HG02981 (cell line): ENCODE measurements at regions not wholly inside any gene's neighbourhood (a gene's known extent, or its start where the extent isn't known, plus 50 kb on each side); places are given as distances from the start of the nearest gene placed in this dataset.
"Not testable (repeated sequence)": the region's sequence is repeated elsewhere in the genome, so short reads cannot be mapped to it uniquely, and the experiment has no call there.

Source experiments
- ATAC-seq: cut with Tn5 transposase; IDR thresholded peaks from one replicate; pipeline ENCODE4 v1.9.1; 2021; ENCODE audit warnings: mild to moderate bottlenecking, moderate library complexity; ENCODE audit not compliant: unreplicated experiment

- ATAC-seq = not testable (repeated sequence)
These were observed 676.4 kb upstream of the ZNF337 start for GRCh38 chr20:26373066-26373465.

GRCh38 chr20:26354511-26354910 is 657.9 kb upstream of the ZNF337 start:
- ATAC-seq = no peak

DNA sequence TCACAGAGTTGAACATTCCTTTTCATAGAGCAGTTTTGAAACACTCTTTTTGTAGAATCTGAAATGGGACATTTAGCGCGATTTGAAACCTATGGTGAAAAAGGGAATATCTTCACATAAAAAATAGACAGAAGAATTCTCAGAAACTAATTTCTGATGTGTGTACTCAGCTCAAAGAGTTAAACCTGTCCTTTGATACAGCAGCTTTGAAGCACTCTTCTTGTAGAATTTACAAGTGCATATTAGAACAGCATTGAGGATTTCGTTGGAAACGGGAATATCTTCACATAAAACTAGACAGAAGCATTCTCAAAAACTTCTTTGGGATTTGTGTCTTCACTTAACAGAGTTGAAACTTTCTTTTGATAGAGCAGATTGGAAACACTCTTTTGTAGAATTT is 650.7 kb upstream of the ZNF337 start:
- ATAC-seq = no peak

GRCh38 chr20:26340460-26341065 is 643.9 kb upstream of the ZNF337 start:
- ATAC-seq = not testable (repeated sequence)

GRCh38 chr20:26324177-26324576 is 627.5 kb upstream of the ZNF337 start:
- ATAC-seq = no peak

- no peak for ATAC-seq
These were observed 618.4 kb upstream of the ZNF337 start for GRCh38 chr20:26315054-26315453.

GRCh38 chr20:26309720-26310119 is 613.1 kb upstream of the ZNF337 start:
- not testable (repeated sequence) for ATAC-seq

- no peak for ATAC-seq
These were observed 612.3 kb upstream of the ZNF337 start for GRCh38 chr20:26308961-26309360.

DNA sequence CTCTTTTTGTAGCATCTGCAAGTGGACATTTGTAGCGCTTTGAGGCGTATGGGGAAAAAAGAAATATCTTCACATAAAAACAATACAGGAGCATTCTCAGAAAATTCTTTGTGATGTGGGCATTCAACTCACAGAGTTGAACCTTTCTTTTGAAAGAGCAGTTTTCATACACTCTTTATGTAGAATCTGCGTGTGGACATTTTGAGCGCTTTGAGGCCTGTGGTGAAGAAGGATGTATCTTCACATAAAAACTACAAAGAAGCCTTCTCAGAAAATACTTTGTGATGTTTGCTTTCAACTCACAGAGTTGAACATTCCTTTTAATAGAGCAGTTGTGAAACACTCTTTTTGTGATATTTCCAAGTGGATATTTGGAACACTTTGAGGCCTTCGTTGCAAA is 598.4 kb upstream of the ZNF337 start:
- no peak for ATAC-seq

- not testable (repeated sequence) for ATAC-seq
These were observed 591.9 kb upstream of the ZNF337 start for GRCh38 chr20:26288379-26289061.

DNA sequence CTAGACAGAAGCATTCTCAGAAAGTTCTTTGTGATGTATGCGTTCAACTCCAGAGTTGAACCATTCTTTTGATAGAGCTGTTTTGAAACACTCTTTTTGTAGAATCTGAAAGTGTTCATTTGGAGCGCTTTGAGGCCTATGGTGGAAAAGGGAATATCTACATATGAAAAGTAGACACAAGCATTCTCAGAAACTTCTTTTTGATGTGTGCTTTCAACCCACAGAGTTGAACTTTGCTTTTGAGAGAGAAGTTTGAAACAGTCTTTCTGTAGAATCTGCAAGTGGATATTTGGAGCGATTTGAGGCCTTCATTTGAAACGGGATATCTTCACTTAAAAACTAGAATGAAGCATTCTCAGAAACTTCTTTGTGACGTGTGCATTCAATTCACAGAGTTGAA is 582.6 kb upstream of the ZNF337 start:
- ATAC-seq = no peak

GRCh38 chr20:26277339-26277738 is 580.7 kb upstream of the ZNF337 start:
- ATAC-seq = no peak

- no peak for ATAC-seq
These were observed 580.0 kb upstream of the ZNF337 start for GRCh38 chr20:26276554-26277210.

- ATAC-seq = not testable (repeated sequence)
These were observed 572.1 kb upstream of the ZNF337 start for GRCh38 chr20:26268762-26269161.

GRCh38 chr20:26260925-26261324 is 564.3 kb upstream of the ZNF337 start:
- ATAC-seq = not testable (repeated sequence)

- ATAC-seq = not testable (repeated sequence)
These were observed 555.8 kb upstream of the ZNF337 start for GRCh38 chr20:26252311-26252975.

DNA sequence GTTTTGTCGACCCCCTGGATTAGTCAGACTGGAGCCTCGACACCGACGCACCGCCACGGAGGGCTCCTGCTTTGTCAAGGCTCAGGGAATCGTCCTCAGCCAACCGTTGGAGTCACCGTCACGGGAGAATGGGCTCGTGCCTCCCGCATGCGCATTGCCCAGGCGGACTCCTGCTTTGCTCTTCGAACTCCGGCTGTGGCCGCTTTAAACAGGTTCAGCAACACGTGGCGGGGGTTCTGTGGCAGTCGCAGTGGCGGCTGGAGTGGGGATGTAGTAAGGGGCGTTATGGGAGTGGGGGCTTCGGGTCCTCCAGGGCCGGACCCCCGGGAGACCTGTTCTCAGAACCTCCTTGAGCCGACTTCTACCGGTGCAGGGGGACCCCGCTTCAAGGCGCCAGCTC is 554.7 kb upstream of the ZNF337 start:
- not testable (repeated sequence) for ATAC-seq

DNA sequence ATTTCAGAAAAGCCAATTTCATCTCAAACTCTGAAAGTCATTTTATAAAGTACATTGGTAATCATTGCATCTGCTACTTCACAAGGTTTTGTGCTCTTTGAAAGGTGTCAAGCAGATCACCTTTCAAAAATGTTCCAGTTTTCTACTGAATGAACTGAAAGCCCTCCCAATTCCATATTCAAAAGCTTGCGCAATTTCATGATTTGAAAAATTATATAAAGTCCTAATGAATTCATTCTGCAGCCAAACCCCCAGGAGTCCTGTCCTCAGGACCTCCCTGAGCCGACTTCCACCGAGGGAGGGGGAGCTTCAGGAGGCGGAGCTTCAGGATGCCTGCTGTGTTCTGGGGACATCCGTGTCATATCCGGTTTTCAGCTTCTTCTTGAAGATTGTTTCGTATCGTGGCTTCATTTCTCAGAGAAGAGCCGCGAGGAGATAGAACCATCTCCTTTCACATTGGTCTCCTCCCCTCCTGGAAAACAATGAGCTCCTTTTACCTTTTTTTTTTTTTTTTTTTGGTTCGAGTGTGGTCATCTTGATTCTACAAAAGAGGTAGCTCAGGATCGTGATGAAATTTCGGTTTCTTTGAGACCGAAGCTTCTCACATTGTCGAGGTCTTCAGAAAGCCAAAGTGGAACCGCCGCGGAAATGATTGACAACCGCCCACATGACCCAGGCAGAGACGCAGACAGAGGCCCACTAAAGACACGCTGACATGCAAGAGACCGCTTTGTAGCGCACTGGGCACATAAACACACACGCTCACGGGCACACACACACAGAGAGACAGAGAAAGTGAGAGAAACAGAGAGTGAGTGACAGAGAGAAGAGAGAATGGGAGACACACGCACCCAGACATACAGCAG is 553.8 kb upstream of the ZNF337 start:
- not testable (repeated sequence) for ATAC-seq

DNA sequence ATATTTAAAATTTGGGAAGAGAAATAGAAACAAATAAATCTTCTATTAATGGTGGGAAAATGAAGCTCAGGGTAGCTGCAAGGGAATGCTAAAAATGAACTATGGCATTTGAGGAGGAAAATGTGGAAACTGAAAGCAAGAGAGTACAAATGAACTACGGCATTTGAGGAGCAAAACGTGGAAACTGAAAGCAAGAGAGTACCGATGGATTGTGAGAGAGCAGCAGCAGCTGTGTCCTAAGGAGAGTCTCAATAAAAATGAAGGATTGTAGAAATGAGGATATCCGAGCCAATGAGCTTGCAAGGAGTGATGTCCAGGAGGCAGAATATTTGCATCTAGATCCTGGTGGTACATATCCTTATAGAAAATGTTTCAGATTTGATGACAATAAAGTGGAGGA is 547.1 kb upstream of the ZNF337 start:
- ATAC-seq = no peak

DNA sequence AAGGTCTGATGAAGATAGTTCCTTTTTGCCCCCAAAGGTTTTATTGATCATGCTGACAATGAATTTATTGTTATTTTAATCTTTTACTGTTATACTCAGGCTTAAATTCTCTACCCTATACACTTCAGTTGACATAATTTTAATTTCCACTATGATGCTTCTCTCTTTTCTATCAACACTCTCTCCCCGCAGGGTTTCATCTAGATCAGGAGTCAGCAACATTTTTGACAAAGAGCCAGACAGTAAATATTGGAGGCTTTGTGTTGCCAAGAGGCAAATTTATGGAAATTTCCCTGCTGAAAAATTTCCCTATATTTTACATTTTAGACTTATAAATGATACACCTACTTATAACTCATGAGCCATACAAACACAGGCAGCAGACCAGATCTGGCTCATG is 524.0 kb upstream of the ZNF337 start:
- not testable (repeated sequence) for ATAC-seq

- not testable (repeated sequence) for ATAC-seq
These were observed 522.9 kb upstream of the ZNF337 start for GRCh38 chr20:26219546-26219945.
